C1 segment of cervical spinal cord (tissue), 14 donors: ENCODE measurements at regions not wholly inside any gene's neighbourhood (a gene's known extent, or its start where the extent isn't known, plus 50 kb on each side); places are given as distances from the start of the nearest gene placed in this dataset.
"Not testable (repeated sequence)": the region's sequence is repeated elsewhere in the genome, so short reads cannot be mapped to it uniquely, and the experiment has no call there.

ENCODE experiments used
- DNase-seq, 14 donors: peaks; one replicate each; lab custom pipeline; 2025; lab: John Stamatoyannopoulos, UW

GRCh38 chr2:36165132-36165531, 190.4 kb upstream of the CRIM1 start:
- no peak for DNase-seq

GRCh38 chr2:36163520-36164254, 191.9 kb upstream of the CRIM1 start:
- DNase-seq, result no peak

- DNase-seq, result not testable (repeated sequence)
These were observed 198.5 kb upstream of the CRIM1 start for GRCh38 chr2:36157093-36157492.

- DNase-seq, result no peak
These were observed 207.7 kb upstream of the CRIM1 start for GRCh38 chr2:36147670-36148390.

GRCh38 chr2:36146765-36147164, 208.8 kb upstream of the CRIM1 start:
- no peak for DNase-seq

- no peak for DNase-seq
These were observed 215.2 kb upstream of the CRIM1 start for GRCh38 chr2:36140391-36140790.

GRCh38 chr2:36137612-36138011, 218.0 kb upstream of the CRIM1 start:
- DNase-seq, result no peak

- no peak for DNase-seq
These were observed 221.3 kb upstream of the CRIM1 start for GRCh38 chr2:36134281-36134680.

- DNase-seq, result no peak
These were observed 227.2 kb upstream of the CRIM1 start for GRCh38 chr2:36128359-36128758.

- DNase-seq, result no peak
These were observed 229.9 kb upstream of the CRIM1 start for GRCh38 chr2:36125702-36126101.

GRCh38 chr2:36123995-36124394, 231.6 kb upstream of the CRIM1 start:
- no peak for DNase-seq

- DNase-seq, result no peak
These were observed 258.6 kb upstream of the CRIM1 start for GRCh38 chr2:36097022-36097421.

GRCh38 chr2:36091844-36092741, 263.5 kb upstream of the CRIM1 start:
- not testable (repeated sequence) for DNase-seq

GRCh38 chr2:36088716-36089328, 266.8 kb upstream of the CRIM1 start:
- no peak for DNase-seq

GRCh38 chr2:36087344-36087743, 268.2 kb upstream of the CRIM1 start:
- no peak for DNase-seq

GRCh38 chr2:36079793-36080192, 275.8 kb upstream of the CRIM1 start:
- no peak for DNase-seq

- DNase-seq, result no peak
These were observed 281.6 kb upstream of the CRIM1 start for GRCh38 chr2:36074008-36074407.

GRCh38 chr2:36071698-36072097, 283.9 kb upstream of the CRIM1 start:
- no peak for DNase-seq

GRCh38 chr2:36069074-36069473, 286.5 kb upstream of the CRIM1 start:
- DNase-seq, result no peak

- DNase-seq, result no peak
These were observed 287.5 kb upstream of the CRIM1 start for GRCh38 chr2:36068086-36068485.

GRCh38 chr2:36060133-36060532, 295.4 kb upstream of the CRIM1 start:
- DNase-seq, result no peak

- DNase-seq, result no peak
These were observed 295.9 kb upstream of the CRIM1 start for GRCh38 chr2:36059691-36060090.
